SK-N-MC (cell line): ENCODE measurements at regions not wholly inside any gene's neighbourhood (a gene's known extent, or its start where the extent isn't known, plus 50 kb on each side); places are given as distances from the start of the nearest gene placed in this dataset.

Source experiments
- DNase-seq: peaks from one replicate; pipeline ENCODE4 v3.0.0-alpha.2; 2011; ENCODE audit warnings: low read depth, low spot score
- H3K27ac ChIP-seq: fragments of 200-600 bp; sonication (generic); 2 replicates; pipeline ENCODE4 v1.5.1; 2016; ENCODE audit warnings: mixed run types
- H3K36me3 ChIP-seq: fragments of 200-600 bp; sonication (generic); 2 replicates; pipeline ENCODE4 v1.6.1; 2017; ENCODE audit warnings: antibody characterized with exemption, low read length, mixed read lengths; ENCODE audit not compliant: insufficient read depth
- H3K4me3 ChIP-seq: fragments of 200-600 bp; sonication (generic); 2 replicates; pipeline ENCODE4 v1.5.1; 2016
- H3K9ac ChIP-seq: fragments of 200-600 bp; sonication (generic); 2 replicates; pipeline ENCODE4 v1.8.0; 2017; ENCODE audit warnings: mixed run types, mixed read lengths; ENCODE audit not compliant: insufficient read length
- H3K9me3 ChIP-seq: fragments of 200-600 bp; sonication (generic); 2 replicates; pipeline ENCODE4 v1.6.1; 2017; ENCODE audit warnings: low read depth, mild to moderate bottlenecking, antibody characterized with exemption, low read length, moderate library complexity, mixed read lengths
- EZH2 ChIP-seq: fragments of 200-600 bp; sonication (generic); IDR thresholded peaks from one replicate; pipeline ENCODE4 v1.6.1; 2017; ENCODE audit warnings: antibody characterized with exemption
- FOXP2 ChIP-seq: optimal IDR thresholded peaks from 2 replicates; pipeline ENCODE3; 2011; ENCODE audit warnings: mild to moderate bottlenecking, moderate library complexity; ENCODE audit not compliant: insufficient read depth; ENCODE audit errors: extremely low read length, control extremely low read depth
- POLR2AphosphoS5 ChIP-seq: IDR thresholded peaks from 2 replicates; pipeline ENCODE4 v1.6.1; 2012; ENCODE audit warnings: mild to moderate bottlenecking, low read depth, low read length, borderline replicate concordance

DNA sequence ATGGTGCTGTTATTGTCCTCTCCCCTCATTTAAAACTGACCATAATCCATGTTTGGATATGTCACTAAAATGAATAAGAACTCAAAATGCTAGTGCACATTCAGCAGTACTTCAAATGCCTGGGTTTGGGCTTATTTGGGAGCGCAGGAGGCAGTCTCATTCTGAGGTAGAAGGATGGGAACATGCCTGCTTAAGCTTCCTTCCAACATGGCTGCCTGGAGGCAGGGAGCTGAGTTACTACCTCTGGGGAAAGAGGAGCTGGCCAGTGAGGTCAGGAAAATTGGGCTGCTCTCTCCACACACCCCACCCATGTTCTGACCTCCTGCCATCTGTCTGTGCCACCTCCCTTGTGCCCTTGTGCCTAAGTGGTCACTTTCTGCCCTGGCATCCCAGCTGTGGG lies 85.7 kb downstream of the PTPRS start:
- DNase-seq: no peak
- Histone ChIP-seq H3K4me3 (no peak overlapping the region), H3K27ac (no peak overlapping the region), H3K36me3 (peaks cover 48% of the 10 kb centered on the region), H3K9me3 (no peaks in the 10 kb centered on the region), H3K9ac (no peak overlapping the region)
- TF ChIP-seq FOXP2 (no peak), POLR2AphosphoS5 (no peak), EZH2 (no peak)

GRCh38 chr19:5254543-5254942 lies 86.1 kb downstream of the PTPRS start:
- no peak overlapping the region for H3K9ac ChIP-seq
- no peak overlapping the region for H3K27ac ChIP-seq
- no peak for DNase-seq
- TF ChIP-seq POLR2AphosphoS5 (no peak), FOXP2 (no peak), EZH2 (no peak)
- no peaks in the 10 kb centered on the region for H3K9me3 ChIP-seq
- H3K36me3 ChIP-seq: peaks cover 48% of the 10 kb centered on the region
- no peak overlapping the region for H3K4me3 ChIP-seq

- TF ChIP-seq POLR2AphosphoS5 (no peak), FOXP2 (no peak), EZH2 (no peak)
- no peak for DNase-seq
- no peak overlapping the region for H3K4me3 ChIP-seq
- no peaks in the 10 kb centered on the region for H3K9me3 ChIP-seq
- H3K27ac ChIP-seq: no peak overlapping the region
- no peak overlapping the region for H3K9ac ChIP-seq
- peaks cover 44% of the 10 kb centered on the region for H3K36me3 ChIP-seq
These were observed 87.1 kb downstream of the PTPRS start for GRCh38 chr19:5253406-5254110.

- Histone ChIP-seq H3K36me3 (peaks cover 22% of the 10 kb centered on the region), H3K9me3 (no peaks in the 10 kb centered on the region), H3K9ac (no peak overlapping the region), H3K27ac (no peak overlapping the region), H3K4me3 (no peak overlapping the region)
- DNase-seq: no peak
- TF ChIP-seq POLR2AphosphoS5 (no peak), FOXP2 (no peak), EZH2 (no peak)
These were observed 89.2 kb downstream of the PTPRS start for GRCh38 chr19:5251096-5252065.

- no peak overlapping the region for H3K27ac ChIP-seq
- no peak overlapping the region for H3K4me3 ChIP-seq
- H3K36me3 ChIP-seq: peaks cover 18% of the 10 kb centered on the region
- DNase-seq: no peak
- H3K9me3 ChIP-seq: no peaks in the 10 kb centered on the region
- TF ChIP-seq FOXP2 (no peak), EZH2 (no peak), POLR2AphosphoS5 (no peak)
- no peak overlapping the region for H3K9ac ChIP-seq
These were observed 90.4 kb downstream of the PTPRS start for GRCh38 chr19:5250127-5250659.

- H3K27ac ChIP-seq: no peak overlapping the region
- TF ChIP-seq POLR2AphosphoS5 (no peak), FOXP2 (no peak), EZH2 (no peak)
- no peak overlapping the region for H3K9ac ChIP-seq
- H3K9me3 ChIP-seq: no peaks in the 10 kb centered on the region
- peaks cover 12% of the 10 kb centered on the region; the same call in 1 of the 2 replicates for H3K36me3 ChIP-seq
- H3K4me3 ChIP-seq: no peak overlapping the region
- no peak for DNase-seq
These were observed 91.1 kb downstream of the PTPRS start for GRCh38 chr19:5249526-5249925.

- no peak for TF ChIP-seq POLR2AphosphoS5
- no peak for TF ChIP-seq FOXP2
- no peak for TF ChIP-seq EZH2
- H3K4me3 ChIP-seq: no peak overlapping the region
- no peak for DNase-seq
These were observed 92.5 kb downstream of the PTPRS start for GRCh38 chr19:5247957-5248705.

More at GRCh38 chr19:5247957-5248705, 92.5 kb downstream of the PTPRS start:
- H3K27ac ChIP-seq: no peak overlapping the region
- peaks cover 16% of the 10 kb centered on the region; the same call in 1 of the 2 replicates for H3K36me3 ChIP-seq
- H3K9me3 ChIP-seq: no peaks in the 10 kb centered on the region
- no peak overlapping the region for H3K9ac ChIP-seq
